BE2C (cell line): ENCODE measurements at regions not wholly inside any gene's neighbourhood (a gene's known extent, or its start where the extent isn't known, plus 50 kb on each side); places are given as distances from the start of the nearest gene placed in this dataset.

Experiments
- DNase-seq: peaks from one replicate; pipeline ENCODE4 v3.0.0-alpha.2; 2020
- H3K27me3 ChIP-seq: fragments of 250-450 bp; sonication (Bioruptor Pico); 2 replicates; pipeline ENCODE4 v1.5.1; 2020; ENCODE audit warnings: mild to moderate bottlenecking
- H3K36me3 ChIP-seq: fragments of 250-450 bp; sonication (Bioruptor Pico); 2 replicates; pipeline ENCODE4 v1.5.1; 2020; ENCODE audit warnings: mild to moderate bottlenecking
- H3K4me1 ChIP-seq: fragments of 250-450 bp; sonication (Bioruptor Pico); 2 replicates; pipeline ENCODE4 v1.5.1; 2020
- H3K4me3 ChIP-seq: 2 replicates; pipeline ENCODE4 v1.5.1; 2011; ENCODE audit warnings: low read depth, low read length
- H3K9me3 ChIP-seq: fragments of 250-450 bp; sonication (Bioruptor Pico); 2 replicates; pipeline ENCODE4 v1.5.1; 2020
- CTCF ChIP-seq: IDR thresholded peaks from 2 replicates; pipeline ENCODE4 v1.5.1; 2012; ENCODE audit warnings: mild to moderate bottlenecking, low read depth, low read length

- no peak for TF ChIP-seq CTCF
These were observed 478.3 kb downstream of the ZEB2 start for GRCh38 chr2:144041612-144042011.

DNA sequence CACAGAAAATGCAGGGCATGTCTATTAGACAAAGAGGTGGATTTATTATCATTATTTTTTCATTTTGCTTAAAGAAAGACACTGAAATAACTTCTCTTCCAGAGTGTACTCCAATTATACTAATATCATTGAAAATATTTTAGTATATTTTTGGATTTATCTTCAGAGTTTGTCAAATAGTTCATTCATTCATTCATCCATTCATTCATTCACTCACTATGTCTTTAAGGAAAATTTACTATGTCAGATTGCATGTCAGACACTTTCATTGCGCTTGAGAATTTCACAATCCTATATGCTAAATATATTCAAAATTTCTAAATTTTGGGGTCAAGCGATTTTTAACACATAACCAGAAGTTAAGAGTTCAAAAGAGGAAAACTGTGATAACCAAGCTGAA lies 479.1 kb downstream of the ZEB2 start:
- Histone ChIP-seq H3K36me3 (no peaks in the 10 kb centered on the region), H3K9me3 (no peaks in the 10 kb centered on the region), H3K4me3 (no peak overlapping the region), H3K4me1 (no peaks in the 10 kb centered on the region), H3K27me3 (no peaks in the 10 kb centered on the region)
- no peak for DNase-seq
- TF ChIP-seq CTCF: no peak

More at GRCh38 chr2:144041612-144042011, 478.3 kb downstream of the ZEB2 start:
- Histone ChIP-seq H3K9me3 (no peaks in the 10 kb centered on the region), H3K4me3 (no peak overlapping the region), H3K4me1 (no peaks in the 10 kb centered on the region), H3K27me3 (no peaks in the 10 kb centered on the region), H3K36me3 (no peaks in the 10 kb centered on the region)
- no peak for DNase-seq

DNA sequence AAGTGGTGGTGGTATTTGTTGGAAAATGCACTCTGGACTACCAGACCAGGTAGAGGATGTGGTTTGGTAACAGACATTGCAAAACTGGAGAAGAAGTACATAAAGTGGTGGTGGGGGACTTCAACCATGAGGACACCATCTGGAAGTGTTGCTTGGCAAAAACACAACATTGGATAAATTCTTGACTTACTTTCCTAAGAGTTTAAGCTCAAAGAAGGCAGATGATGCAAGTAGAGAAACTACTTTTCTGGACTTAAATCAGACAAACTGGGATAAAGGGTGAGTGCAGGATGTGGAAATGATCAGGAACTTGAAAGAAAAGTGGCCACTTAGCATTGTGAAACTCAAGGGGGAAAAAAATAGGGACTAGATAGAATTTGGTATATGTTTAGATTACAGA lies 487.4 kb downstream of the ZEB2 start:
- no peak for DNase-seq
- H3K36me3 ChIP-seq: no peaks in the 10 kb centered on the region
- H3K4me3 ChIP-seq: no peak overlapping the region
- no peaks in the 10 kb centered on the region for H3K27me3 ChIP-seq
- no peaks in the 10 kb centered on the region for H3K4me1 ChIP-seq
- no peaks in the 10 kb centered on the region for H3K9me3 ChIP-seq
- no peak for TF ChIP-seq CTCF

- TF ChIP-seq CTCF: no peak
- H3K4me1 ChIP-seq: no peaks in the 10 kb centered on the region
- no peak overlapping the region for H3K4me3 ChIP-seq
- H3K27me3 ChIP-seq: no peaks in the 10 kb centered on the region
- H3K9me3 ChIP-seq: no peaks in the 10 kb centered on the region
- DNase-seq: no peak
- H3K36me3 ChIP-seq: no peaks in the 10 kb centered on the region
These were observed 489.1 kb downstream of the ZEB2 start for GRCh38 chr2:144030791-144031190.

- H3K9me3 ChIP-seq: no peaks in the 10 kb centered on the region
- H3K4me1 ChIP-seq: no peaks in the 10 kb centered on the region
- no peak overlapping the region for H3K4me3 ChIP-seq
- TF ChIP-seq CTCF: no peak
- DNase-seq: no peak
- no peaks in the 10 kb centered on the region for H3K36me3 ChIP-seq
- H3K27me3 ChIP-seq: no peaks in the 10 kb centered on the region
These were observed 492.3 kb downstream of the ZEB2 start for GRCh38 chr2:144027593-144027992.

DNA sequence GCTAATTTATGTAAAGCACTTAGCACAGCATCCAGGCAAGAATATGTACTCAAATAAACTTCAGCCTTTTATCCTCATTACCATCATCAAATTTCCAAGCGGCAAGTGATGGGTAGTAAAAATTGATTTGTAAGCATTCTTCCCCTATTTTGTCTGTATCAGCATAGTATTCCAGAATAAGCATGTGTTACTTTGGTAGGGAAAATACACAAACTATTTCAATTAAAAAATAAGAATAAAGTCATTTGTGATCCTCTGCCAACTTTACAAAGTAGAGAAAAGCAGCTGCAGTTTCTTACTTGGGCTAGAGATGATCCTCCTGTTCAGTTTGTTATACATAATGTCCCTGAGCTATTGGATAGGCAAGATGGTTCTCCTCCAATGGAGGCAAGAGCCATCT lies 493.2 kb downstream of the ZEB2 start:
- H3K27me3 ChIP-seq: no peaks in the 10 kb centered on the region

More for the DNA sequence above, 493.2 kb downstream of the ZEB2 start:
- DNase-seq: no peak
- Histone ChIP-seq H3K4me3 (no peak overlapping the region), H3K36me3 (no peaks in the 10 kb centered on the region), H3K4me1 (no peaks in the 10 kb centered on the region), H3K9me3 (no peaks in the 10 kb centered on the region)
- TF ChIP-seq CTCF: no peak
